Keratinocyte (primary cell): ENCODE measurements at regions not wholly inside any gene's neighbourhood (a gene's known extent, or its start where the extent isn't known, plus 50 kb on each side); places are given as distances from the start of the nearest gene placed in this dataset.

ENCODE experiments used
- DNase-seq: peaks from one replicate; pipeline ENCODE4 v3.0.0-alpha.2; 2011; ENCODE audit warnings: low read depth, missing footprints, low spot score
- FAIRE-seq: peaks from 2 replicates; lab custom pipeline; 2011; peaks lifted over from hg19 to GRCh38; lab: Jason Lieb, UNC
- H2AFZ ChIP-seq: 2 replicates; pipeline ENCODE4 v1.6.0; 2012; ENCODE audit warnings: low read length, control low read depth, inconsistent platforms; ENCODE audit not compliant: control insufficient read depth
- H3K27ac ChIP-seq: 2 replicates; pipeline ENCODE4 v1.5.1; 2011; ENCODE audit warnings: low read length; ENCODE audit not compliant: control insufficient read depth, insufficient read depth
- H3K27me3 ChIP-seq: 3 replicates; pipeline ENCODE4 v1.6.0; 2011; ENCODE audit warnings: low read length; ENCODE audit not compliant: control insufficient read depth, insufficient read depth; ENCODE audit errors: extremely low read depth
- H3K36me3 ChIP-seq, 2 experiments: 2 replicates in 1 of 2; 3 replicates in 1 of 2; pipeline ENCODE4 v1.5.1; 2011; ENCODE audit warnings: low read length in 2 of 2, mild to moderate bottlenecking in 1 of 2; ENCODE audit not compliant: control insufficient read depth in 2 of 2, insufficient read depth in 2 of 2; ENCODE audit errors: extremely low read depth in 1 of 2
- H3K4me1 ChIP-seq: 3 replicates; pipeline ENCODE4 v1.5.1; 2011; ENCODE audit warnings: low read length; ENCODE audit not compliant: control insufficient read depth, insufficient read depth; ENCODE audit errors: extremely low read depth
- H3K4me2 ChIP-seq: 3 replicates; pipeline ENCODE4 v1.6.0; 2011; ENCODE audit warnings: low read depth, low read length; ENCODE audit not compliant: control insufficient read depth, insufficient read depth; ENCODE audit errors: extremely low read depth
- H3K4me3 ChIP-seq, 3 experiments: fragments of 200-600 bp in 1 of 3; sonication (generic) in 1 of 3; 2 replicates in 2 of 3; 3 replicates in 1 of 3; pipeline ENCODE4 v1.5.1; 2011 to 2016; ENCODE audit warnings: low read length in 3 of 3, mild to moderate bottlenecking in 3 of 3, control low read depth in 2 of 3, inconsistent platforms in 1 of 3, low read depth in 1 of 3, mixed read lengths in 1 of 3, mixed run types in 1 of 3, moderate library complexity in 1 of 3; ENCODE audit not compliant: control insufficient read depth in 2 of 3, insufficient read depth in 2 of 3; ENCODE audit errors: extremely low read depth in 1 of 3
- H3K79me2 ChIP-seq: 2 replicates; pipeline ENCODE4 v1.6.0; 2012; ENCODE audit warnings: low read length; ENCODE audit not compliant: control insufficient read depth, insufficient read depth
- H3K9ac ChIP-seq: 3 replicates; pipeline ENCODE4 v1.6.0; 2011; ENCODE audit warnings: low read length; ENCODE audit not compliant: control insufficient read depth, insufficient read depth; ENCODE audit errors: extremely low read depth
- H3K9me1 ChIP-seq: 3 replicates; pipeline ENCODE4 v1.6.0; 2011; ENCODE audit warnings: low read length; ENCODE audit not compliant: control insufficient read depth, insufficient read depth; ENCODE audit errors: extremely low read depth
- H3K9me3 ChIP-seq: 2 replicates; pipeline ENCODE4 v1.5.1; 2012; ENCODE audit warnings: low read depth, low read length; ENCODE audit not compliant: control insufficient read depth
- H4K20me1 ChIP-seq: 3 replicates; pipeline ENCODE4 v1.6.0; 2011; ENCODE audit warnings: low read length; ENCODE audit not compliant: control insufficient read depth, insufficient read depth; ENCODE audit errors: extremely low read depth
- EZH2 ChIP-seq: IDR thresholded peaks from one replicate; pipeline ENCODE4 v1.6.1; 2012; ENCODE audit warnings: inconsistent platforms, mild to moderate bottlenecking, low read length, moderate library complexity
- dilution Hi-C: fragments of 300-500 bp; cut with MboI; formaldehyde crosslinking; loops from one replicate; pipeline ENCODE4 v1.7.0; 2020; ENCODE audit warnings: low sequenced_read_pairs; ENCODE audit not compliant: extremely low pct_ligation_motif_present
- TF ChIP-seq, protein P1 (sequence below), 3 experiments: IDR thresholded peaks in 1 of 3; conservative IDR thresholded peaks in 1 of 3; optimal IDR thresholded peaks in 1 of 3; 2 replicates in 2 of 3; 3 replicates in 1 of 3; pipeline versions ENCODE3 to v1.5.1; 2011; ENCODE audit warnings: low read length in 3 of 3, mild to moderate bottlenecking in 3 of 3, moderate library complexity in 2 of 3, control low read depth in 1 of 3, inconsistent platforms in 1 of 3; ENCODE audit not compliant: insufficient read depth in 2 of 3; ENCODE audit errors: extremely low read depth in 1 of 3

- Histone ChIP-seq H3K36me3 (no peaks in the 10 kb centered on the region), H3K9me1 (no peaks in the 10 kb centered on the region), H3K27ac (no peak overlapping the region), H3K4me2 (no peak overlapping the region), H3K4me3 (no peak overlapping the region), H3K9ac (no peak overlapping the region), H4K20me1 (no peaks in the 10 kb centered on the region), H3K79me2 (no peaks in the 10 kb centered on the region), H3K9me3 (no peaks in the 10 kb centered on the region), H3K4me1 (peaks cover 19% of the 10 kb centered on the region), H2AFZ (no peak overlapping the region), H3K27me3 (no peaks in the 10 kb centered on the region)
- FAIRE-seq (no peak), DNase-seq (no peak)
- TF ChIP-seq, protein P1, sequence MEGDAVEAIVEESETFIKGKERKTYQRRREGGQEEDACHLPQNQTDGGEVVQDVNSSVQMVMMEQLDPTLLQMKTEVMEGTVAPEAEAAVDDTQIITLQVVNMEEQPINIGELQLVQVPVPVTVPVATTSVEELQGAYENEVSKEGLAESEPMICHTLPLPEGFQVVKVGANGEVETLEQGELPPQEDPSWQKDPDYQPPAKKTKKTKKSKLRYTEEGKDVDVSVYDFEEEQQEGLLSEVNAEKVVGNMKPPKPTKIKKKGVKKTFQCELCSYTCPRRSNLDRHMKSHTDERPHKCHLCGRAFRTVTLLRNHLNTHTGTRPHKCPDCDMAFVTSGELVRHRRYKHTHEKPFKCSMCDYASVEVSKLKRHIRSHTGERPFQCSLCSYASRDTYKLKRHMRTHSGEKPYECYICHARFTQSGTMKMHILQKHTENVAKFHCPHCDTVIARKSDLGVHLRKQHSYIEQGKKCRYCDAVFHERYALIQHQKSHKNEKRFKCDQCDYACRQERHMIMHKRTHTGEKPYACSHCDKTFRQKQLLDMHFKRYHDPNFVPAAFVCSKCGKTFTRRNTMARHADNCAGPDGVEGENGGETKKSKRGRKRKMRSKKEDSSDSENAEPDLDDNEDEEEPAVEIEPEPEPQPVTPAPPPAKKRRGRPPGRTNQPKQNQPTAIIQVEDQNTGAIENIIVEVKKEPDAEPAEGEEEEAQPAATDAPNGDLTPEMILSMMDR (optimal IDR thresholded peaks at IDR 0.05 in 1 of 3, IDR thresholded peaks at IDR 0.05 in 1 of 3, conservative IDR thresholded peaks at IDR 0.05 in 1 of 3; ENCODE audit: extremely low read depth in 1 of 3, insufficient read depth in 2 of 3, low read length in 3 of 3) = no peak
- no peak for TF ChIP-seq EZH2
- dilution Hi-C loops = no loop called here
Observed at GRCh38 chr16:86753399-86753798, 175.1 kb downstream of the FOXL1 start.

DNA sequence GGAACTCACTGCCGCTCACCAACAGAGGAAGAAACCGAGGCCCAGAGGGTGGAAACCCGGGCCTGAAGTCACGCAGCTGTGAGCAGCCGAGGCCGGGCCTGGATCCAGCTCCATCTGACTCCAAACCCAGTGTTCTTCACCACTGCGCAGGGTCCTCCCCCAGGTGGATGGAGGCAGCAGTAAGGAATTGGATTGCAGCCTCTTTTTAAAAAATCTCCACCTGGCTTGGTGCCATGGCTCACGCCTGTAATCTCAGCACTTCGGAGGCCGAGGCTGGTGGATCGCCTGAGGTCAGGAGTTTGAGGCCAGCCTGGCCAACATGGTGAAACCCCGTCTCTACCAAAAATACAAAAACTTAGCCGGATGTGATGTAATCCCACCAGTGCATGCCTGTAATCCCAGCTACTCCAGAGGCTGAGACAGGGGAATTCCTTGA, 177.2 kb downstream of the FOXL1 start:
- Histone ChIP-seq H3K27ac (no peak overlapping the region), H3K9me1 (no peaks in the 10 kb centered on the region), H3K4me3 (no peak overlapping the region), H2AFZ (no peak overlapping the region), H3K4me2 (no peak overlapping the region), H3K27me3 (peaks cover 7% of the 10 kb centered on the region), H4K20me1 (no peaks in the 10 kb centered on the region), H3K9me3 (no peaks in the 10 kb centered on the region), H3K79me2 (no peaks in the 10 kb centered on the region), H3K4me1 (peaks cover 13% of the 10 kb centered on the region), H3K9ac (no peak overlapping the region), H3K36me3 (no peaks in the 10 kb centered on the region)
- dilution Hi-C loops = no loop called here
- no peak for DNase-seq
- no peak for FAIRE-seq
- no peak for TF ChIP-seq EZH2
- TF ChIP-seq, protein P1 (optimal IDR thresholded peaks at IDR 0.05 in 1 of 3, IDR thresholded peaks at IDR 0.05 in 1 of 3, conservative IDR thresholded peaks at IDR 0.05 in 1 of 3; ENCODE audit: extremely low read depth in 1 of 3, insufficient read depth in 2 of 3, low read length in 3 of 3) = no peak
